ENCODE measurements at regions not wholly inside any gene's neighbourhood (a gene's known extent, or its start where the extent isn't known, plus 50 kb on each side); places are given as distances from the start of the nearest gene placed in this dataset.

DNA sequence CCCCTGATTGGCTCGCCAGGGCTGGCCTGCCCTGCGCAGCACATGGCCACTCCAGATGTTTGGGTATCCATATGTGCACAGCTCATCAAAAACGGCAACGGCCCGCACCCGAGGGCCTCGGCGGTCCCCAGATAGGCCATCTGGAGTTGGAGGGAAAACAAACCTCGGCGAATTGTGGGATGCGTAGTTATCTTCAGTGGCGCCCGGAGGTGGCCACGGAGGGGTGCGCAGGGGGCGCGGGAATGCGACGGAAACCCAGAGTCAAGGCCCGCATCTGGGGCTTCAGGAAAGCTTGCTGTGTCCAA, 156.5 kb downstream of the TLE3 start:
- intact Hi-C loops (cut with micrococcal nuclease) = no loop called here
- no peak overlapping the region for H3K4me3 Mint-ChIP-seq (ENCODE audit: unreplicated experiment)
- no TSS peak for BruUV-seq (replicated peaks)
- peaks cover 59% of the 10 kb centered on the region for H3K27me3 Mint-ChIP-seq (ENCODE audit: insufficient read depth, unreplicated experiment)
- no peak overlapping the region for H3K27ac Mint-ChIP-seq (ENCODE audit: low read depth, unreplicated experiment)
- POLR2A ChIA-PET = interaction anchor here (0.6 kb wide), 1 partner anchor 672 kb away, joined by 3 read pairs; no protein-coding TSS in a partner anchor
- peaks cover 5% of the 10 kb centered on the region for H3K4me1 Mint-ChIP-seq (ENCODE audit: insufficient read depth, unreplicated experiment)
- CTCF ChIA-PET = no interaction called here
- no peaks in the 10 kb centered on the region for H3K36me3 Mint-ChIP-seq (ENCODE audit: insufficient read depth, unreplicated experiment)
- no peaks in the 10 kb centered on the region for H3K9me3 Mint-ChIP-seq (ENCODE audit: unreplicated experiment)
- TF ChIP-seq, protein P1, sequence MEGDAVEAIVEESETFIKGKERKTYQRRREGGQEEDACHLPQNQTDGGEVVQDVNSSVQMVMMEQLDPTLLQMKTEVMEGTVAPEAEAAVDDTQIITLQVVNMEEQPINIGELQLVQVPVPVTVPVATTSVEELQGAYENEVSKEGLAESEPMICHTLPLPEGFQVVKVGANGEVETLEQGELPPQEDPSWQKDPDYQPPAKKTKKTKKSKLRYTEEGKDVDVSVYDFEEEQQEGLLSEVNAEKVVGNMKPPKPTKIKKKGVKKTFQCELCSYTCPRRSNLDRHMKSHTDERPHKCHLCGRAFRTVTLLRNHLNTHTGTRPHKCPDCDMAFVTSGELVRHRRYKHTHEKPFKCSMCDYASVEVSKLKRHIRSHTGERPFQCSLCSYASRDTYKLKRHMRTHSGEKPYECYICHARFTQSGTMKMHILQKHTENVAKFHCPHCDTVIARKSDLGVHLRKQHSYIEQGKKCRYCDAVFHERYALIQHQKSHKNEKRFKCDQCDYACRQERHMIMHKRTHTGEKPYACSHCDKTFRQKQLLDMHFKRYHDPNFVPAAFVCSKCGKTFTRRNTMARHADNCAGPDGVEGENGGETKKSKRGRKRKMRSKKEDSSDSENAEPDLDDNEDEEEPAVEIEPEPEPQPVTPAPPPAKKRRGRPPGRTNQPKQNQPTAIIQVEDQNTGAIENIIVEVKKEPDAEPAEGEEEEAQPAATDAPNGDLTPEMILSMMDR (IDR thresholded peaks at IDR 0.05; ENCODE audit: unreplicated experiment) = no peak
- no peak for DNase-seq (ENCODE audit: unreplicated experiment)

DNA sequence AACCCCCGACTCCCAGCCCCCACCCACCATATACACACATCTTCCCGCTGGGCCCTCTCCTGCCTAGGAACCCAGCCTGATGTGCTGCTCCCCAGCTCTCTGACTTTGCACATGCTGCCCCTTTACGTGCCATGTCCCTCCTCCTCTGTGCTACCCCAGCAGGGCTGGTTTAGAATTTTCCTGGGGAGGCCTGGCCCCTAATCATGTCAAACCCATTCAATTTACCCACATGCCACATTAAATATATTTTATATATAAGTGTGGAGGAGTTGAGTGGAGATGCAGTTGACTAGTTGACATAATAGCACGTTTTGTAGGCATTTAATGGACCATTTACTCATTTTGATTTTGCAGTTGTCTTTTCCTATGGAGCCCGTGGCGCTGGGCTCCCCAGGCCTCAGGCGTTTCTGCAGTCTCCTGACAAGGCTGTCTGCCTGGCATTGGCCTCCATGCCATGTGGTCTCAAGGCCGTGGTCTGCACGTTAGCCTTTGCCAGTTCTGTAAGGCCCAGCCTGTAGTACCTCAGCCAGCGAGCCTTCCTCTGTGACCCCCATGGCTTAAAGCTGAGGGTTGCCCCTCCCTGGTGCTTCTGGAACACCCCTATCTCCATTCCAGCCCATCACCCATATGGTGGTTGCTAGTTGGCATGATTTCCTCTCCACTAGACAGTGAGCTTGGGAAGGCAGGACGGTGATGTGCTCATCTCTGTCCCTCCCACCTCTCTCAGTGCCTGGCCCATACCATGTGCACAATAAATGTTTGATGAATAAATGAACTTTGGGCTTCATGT, 155.8 kb downstream of the TLE3 start:
- CTCF ChIA-PET = interaction anchor here (0.6 kb wide), 1 partner anchor 246 kb away, joined by 3 read pairs; no protein-coding TSS in a partner anchor
- H3K9me3 Mint-ChIP-seq (ENCODE audit: unreplicated experiment) = no peaks in the 10 kb centered on the region
- H3K4me1 Mint-ChIP-seq (ENCODE audit: insufficient read depth, unreplicated experiment) = peaks cover 5% of the 10 kb centered on the region

DNA sequence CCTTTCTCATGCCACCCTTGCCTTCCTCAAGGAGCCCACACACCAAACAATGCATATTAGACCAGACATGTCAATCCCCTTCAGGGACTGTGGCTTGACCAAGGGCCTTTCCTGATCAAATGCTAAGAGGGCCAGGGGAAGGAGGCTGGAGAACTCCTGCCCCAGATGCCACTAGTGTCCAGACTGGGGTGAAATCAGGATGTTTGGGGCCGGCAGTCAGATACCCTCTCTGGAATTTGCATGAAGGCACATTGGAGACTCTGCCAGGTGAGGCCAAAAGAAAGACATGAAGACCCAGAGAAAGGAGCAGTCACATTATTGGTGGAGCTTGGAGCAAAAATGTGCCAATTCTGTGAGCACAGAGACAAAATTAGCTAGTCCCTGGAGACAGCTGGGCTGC, 154.1 kb downstream of the TLE3 start:
- no TSS peak for BruUV-seq (replicated peaks)
- ChIA-PET POLR2A (no interaction called here), CTCF (no interaction called here)
- DNase-seq (ENCODE audit: unreplicated experiment) = no peak
- intact Hi-C loops (cut with micrococcal nuclease) = no loop called here
- Mint-ChIP-seq H3K4me3 (ENCODE audit: unreplicated experiment) (no peak overlapping the region), H3K36me3 (ENCODE audit: insufficient read depth, unreplicated experiment) (no peaks in the 10 kb centered on the region), H3K27ac (ENCODE audit: low read depth, unreplicated experiment) (no peak overlapping the region), H3K4me1 (ENCODE audit: insufficient read depth, unreplicated experiment) (peaks cover 5% of the 10 kb centered on the region), H3K27me3 (ENCODE audit: insufficient read depth, unreplicated experiment) (peaks cover 45% of the 10 kb centered on the region), H3K9me3 (ENCODE audit: unreplicated experiment) (no peaks in the 10 kb centered on the region)
- TF ChIP-seq, protein P1 (IDR thresholded peaks at IDR 0.05; ENCODE audit: unreplicated experiment) = no peak

More for the DNA sequence above, 155.8 kb downstream of the TLE3 start:
- Mint-ChIP-seq H3K36me3 (ENCODE audit: insufficient read depth, unreplicated experiment) (no peaks in the 10 kb centered on the region), H3K4me3 (ENCODE audit: unreplicated experiment) (no peak overlapping the region), H3K27ac (ENCODE audit: low read depth, unreplicated experiment) (no peak overlapping the region), H3K27me3 (ENCODE audit: insufficient read depth, unreplicated experiment) (peaks cover 59% of the 10 kb centered on the region)
- intact Hi-C loops (cut with micrococcal nuclease) = no loop called here
- TF ChIP-seq, protein P1 (IDR thresholded peaks at IDR 0.05; ENCODE audit: unreplicated experiment) = no peak
- DNase-seq (ENCODE audit: unreplicated experiment) = no peak
- no TSS peak for BruUV-seq (replicated peaks)
- POLR2A ChIA-PET = interaction anchor here (0.7 kb wide), 1 partner anchor 287 kb away, joined by 3 read pairs; no protein-coding TSS in a partner anchor

DNA sequence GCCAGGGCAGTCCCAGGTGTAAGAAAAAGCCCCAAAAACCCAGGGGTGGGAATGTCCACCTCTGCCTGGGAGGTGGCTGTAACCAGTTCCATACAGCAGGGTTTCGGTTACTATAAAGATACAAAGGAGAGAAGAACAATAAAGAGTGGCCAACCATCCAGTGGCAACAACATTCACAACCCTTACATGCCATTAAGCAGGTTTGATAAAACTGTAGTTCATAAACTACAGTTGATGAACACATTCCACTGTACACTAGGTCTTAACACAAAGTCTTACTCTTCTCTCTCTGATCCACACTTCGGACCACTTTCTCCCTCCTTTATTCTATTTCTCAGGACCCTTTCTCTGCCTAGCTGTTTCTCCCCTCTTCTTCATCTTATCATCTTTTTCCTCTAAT, 152.0 kb downstream of the TLE3 start:
- DNase-seq (ENCODE audit: unreplicated experiment) = no peak
- TF ChIP-seq, protein P1 (IDR thresholded peaks at IDR 0.05; ENCODE audit: unreplicated experiment) = no peak
- intact Hi-C loops (cut with micrococcal nuclease) = no loop called here
- Mint-ChIP-seq H3K27ac (ENCODE audit: low read depth, unreplicated experiment) (no peak overlapping the region), H3K36me3 (ENCODE audit: insufficient read depth, unreplicated experiment) (no peaks in the 10 kb centered on the region), H3K4me3 (ENCODE audit: unreplicated experiment) (no peak overlapping the region), H3K27me3 (ENCODE audit: insufficient read depth, unreplicated experiment) (peaks cover 33% of the 10 kb centered on the region), H3K4me1 (ENCODE audit: insufficient read depth, unreplicated experiment) (no peaks in the 10 kb centered on the region), H3K9me3 (ENCODE audit: unreplicated experiment) (no peaks in the 10 kb centered on the region)
- POLR2A ChIA-PET = interaction anchor here (0.6 kb wide), 1 partner anchor 432 kb away, joined by 4 read pairs; no protein-coding TSS in a partner anchor
- CTCF ChIA-PET = no interaction called here
- no TSS peak for BruUV-seq (replicated peaks)
